PFSK-1 (cell line): ENCODE measurements at regions not wholly inside any gene's neighbourhood (a gene's known extent, or its start where the extent isn't known, plus 50 kb on each side); places are given as distances from the start of the nearest gene placed in this dataset.

Source experiments
- POLR2AphosphoS5 ChIP-seq: IDR thresholded peaks from 2 replicates; pipeline ENCODE4 v1.6.1; 2012; ENCODE audit warnings: low read depth, mild to moderate bottlenecking, control low read depth, low read length, moderate library complexity
- REST ChIP-seq, 2 experiments: IDR thresholded peaks; 2 replicates each; pipeline versions ENCODE4 v1.6.1 to v1.8.0; 2011 to 2012; ENCODE audit warnings: low read depth in 2 of 2, low read length in 2 of 2, control low read depth in 1 of 2, inconsistent platforms in 1 of 2, mild to moderate bottlenecking in 1 of 2, moderate library complexity in 1 of 2; ENCODE audit not compliant: insufficient read depth in 1 of 2

- TF ChIP-seq REST (IDR thresholded peaks at IDR 0.05; ENCODE audit: insufficient read depth in 1 of 2, low read depth in 2 of 2, low read length in 2 of 2) (no peak), POLR2AphosphoS5 (no peak)
These were observed 371.9 kb downstream of the KCNRG start for GRCh38 chr13:50387051-50387581.
